ENCODE measurements at regions not wholly inside any gene's neighbourhood (a gene's known extent, or its start where the extent isn't known, plus 50 kb on each side); places are given as distances from the start of the nearest gene placed in this dataset.

DNA sequence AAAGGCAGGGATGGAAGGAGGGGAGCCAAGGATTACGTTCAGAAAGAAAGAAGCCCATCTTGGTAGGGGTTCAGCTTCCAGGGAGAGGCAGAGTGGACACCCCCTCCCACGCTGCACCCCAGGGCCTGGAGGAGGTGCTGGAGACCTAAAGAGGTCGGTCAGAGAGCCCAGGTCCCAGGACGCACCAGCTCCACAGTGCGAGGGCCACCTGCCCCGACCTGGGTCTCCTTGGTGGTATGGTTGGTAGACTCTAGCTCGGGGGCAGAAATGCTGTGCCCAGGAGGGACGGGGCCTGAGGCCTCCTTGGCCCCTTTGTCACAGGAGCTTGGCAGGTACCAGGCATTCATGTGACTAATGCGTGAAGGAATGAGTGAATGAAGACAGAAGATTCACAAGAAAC is 87.1 kb upstream of the RAB6C start:
- ChIA-PET POLR2A (no interaction called here), CTCF (ENCODE audit: low intra/inter-chr PET ratio) (no interaction called here)
- no peaks in the 10 kb centered on the region for H3K9me3 ChIP-seq (replicated peaks; ENCODE audit: control insufficient read depth, insufficient read depth, low read depth, low read length)
- WGBS (ENCODE audit: insufficient coverage, low coverage, missing lambda C conversion rate) = 0% methylated on average over 9 of the region's 9 CpGs
- no TSS peak for BruUV-seq (replicated peaks)
- intact Hi-C loops (cut with micrococcal nuclease) (loop anchor here (2.0 kb wide), 1 partner anchor 70 kb away; no protein-coding TSS in a partner anchor), in situ Hi-C loops (cut with MboI) (no loop called here)
- H2AFZ ChIP-seq (ENCODE audit: low read depth, low read length) = no peak overlapping the region
- H3K27me3 ChIP-seq (ENCODE audit: control insufficient read depth in 2 of 2, insufficient read depth in 2 of 2, low read length in 2 of 2) = peaks cover 0 to 9% of the 10 kb centered on the region in 2 experiments; a peak in 2 of 5 replicates
- H4K20me1 ChIP-seq (replicated peaks; ENCODE audit: control insufficient read depth, insufficient read depth, low read length) = no peaks in the 10 kb centered on the region
- H3K4me1 ChIP-seq (replicated peaks in 1 of 2; ENCODE audit: control insufficient read depth in 2 of 2, insufficient read depth in 2 of 2, low read length in 2 of 2) = no peaks in the 10 kb centered on the region
- no peak overlapping the region for H3K9ac ChIP-seq (ENCODE audit: insufficient read depth in 1 of 2, low read depth in 2 of 2, low read length in 2 of 2)
- no peaks in the 10 kb centered on the region for H3K79me2 ChIP-seq (ENCODE audit: control insufficient read depth, insufficient read depth, low read length)
- peaks cover 4% of the 10 kb centered on the region for H3K9me1 ChIP-seq (ENCODE audit: control insufficient read depth, insufficient read depth, low read length)
- ATAC-seq (no peak), FAIRE-seq (no peak), DNase-seq (ENCODE audit: extremely low read depth in 1 of 4, low spot score in 3 of 4) (no peak)
- no peak overlapping the region for H3K4me3 ChIP-seq
- no peak overlapping the region for H3K4me2 ChIP-seq (ENCODE audit: insufficient read depth, low read length)
- H3K27ac ChIP-seq (ENCODE audit: extremely low read depth, low read depth, low read length) = no peak overlapping the region
- no peaks in the 10 kb centered on the region for H3K36me3 ChIP-seq (ENCODE audit: control insufficient read depth, insufficient read depth, low read length)
- no peak for TF ChIP-seq ZNF436 (CRISPR knock-in tag; IDR thresholded peaks at IDR 0.05)
- no peak for TF ChIP-seq BCOR (IDR thresholded peaks at IDR 0.05)
- TF ChIP-seq TRIM28 (IDR thresholded peaks at IDR 0.05) = no peak
- TF ChIP-seq, protein P1, sequence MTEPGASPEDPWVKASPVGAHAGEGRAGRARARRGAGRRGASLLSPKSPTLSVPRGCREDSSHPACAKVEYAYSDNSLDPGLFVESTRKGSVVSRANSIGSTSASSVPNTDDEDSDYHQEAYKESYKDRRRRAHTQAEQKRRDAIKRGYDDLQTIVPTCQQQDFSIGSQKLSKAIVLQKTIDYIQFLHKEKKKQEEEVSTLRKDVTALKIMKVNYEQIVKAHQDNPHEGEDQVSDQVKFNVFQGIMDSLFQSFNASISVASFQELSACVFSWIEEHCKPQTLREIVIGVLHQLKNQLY (CRISPR knock-in tag; conservative IDR thresholded peaks at IDR 0.05) = no peak
- TF ChIP-seq SIRT6 (IDR thresholded peaks at IDR 0.05; ENCODE audit: low read depth, low read length) = no peak
- no peak for TF ChIP-seq RREB1 (CRISPR knock-in tag; IDR thresholded peaks at IDR 0.05)
- TF ChIP-seq RFX7 (CRISPR knock-in tag; IDR thresholded peaks at IDR 0.05) = no peak
- no peak for TF ChIP-seq MCM5 (IDR thresholded peaks at IDR 0.05; ENCODE audit: low read depth)
- no peak for TF ChIP-seq CBX1 (IDR thresholded peaks at IDR 0.05; ENCODE audit: low read depth)
- no peak for TF ChIP-seq ZNF445 (CRISPR knock-in tag; IDR thresholded peaks at IDR 0.05; ENCODE audit: low read depth)
- TF ChIP-seq, protein P2, sequence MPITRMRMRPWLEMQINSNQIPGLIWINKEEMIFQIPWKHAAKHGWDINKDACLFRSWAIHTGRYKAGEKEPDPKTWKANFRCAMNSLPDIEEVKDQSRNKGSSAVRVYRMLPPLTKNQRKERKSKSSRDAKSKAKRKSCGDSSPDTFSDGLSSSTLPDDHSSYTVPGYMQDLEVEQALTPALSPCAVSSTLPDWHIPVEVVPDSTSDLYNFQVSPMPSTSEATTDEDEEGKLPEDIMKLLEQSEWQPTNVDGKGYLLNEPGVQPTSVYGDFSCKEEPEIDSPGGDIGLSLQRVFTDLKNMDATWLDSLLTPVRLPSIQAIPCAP (CRISPR knock-in tag; IDR thresholded peaks at IDR 0.05; ENCODE audit: borderline replicate concordance) = no peak
- TF ChIP-seq HDGF (IDR thresholded peaks at IDR 0.05) = no peak
- TF ChIP-seq GATAD2B (IDR thresholded peaks at IDR 0.05; ENCODE audit: borderline replicate concordance) = no peak
